ENCODE measurements at regions not wholly inside any gene's neighbourhood (a gene's known extent, or its start where the extent isn't known, plus 50 kb on each side); places are given as distances from the start of the nearest gene placed in this dataset.

DNA sequence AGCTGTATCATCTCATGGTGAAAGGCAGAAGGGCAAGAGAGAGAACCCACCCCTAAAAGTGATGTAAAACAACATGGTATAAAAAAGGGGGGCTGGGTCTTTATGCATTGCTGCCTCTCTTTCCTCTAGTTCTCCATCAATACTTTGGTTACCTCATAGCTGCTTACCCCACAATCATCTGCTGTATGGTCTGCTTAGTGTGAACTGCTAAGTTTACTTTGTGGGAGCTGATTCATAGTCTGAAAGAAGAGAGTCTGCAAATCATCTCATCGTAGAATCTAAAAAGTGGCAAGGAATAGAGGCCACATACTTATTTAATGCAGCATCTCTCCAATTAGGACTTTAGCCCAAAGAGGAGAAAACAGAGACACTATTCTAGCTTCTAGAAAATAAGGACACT lies 546.8 kb downstream of the GBE1 start:
- no peak for DNase-seq (ENCODE audit: low read depth)
- H3K36me3 ChIP-seq (ENCODE audit: control insufficient read depth, insufficient read depth, low read length): no peaks in the 10 kb centered on the region
- H3K27me3 ChIP-seq (ENCODE audit: control insufficient read depth, insufficient read depth, low read length): no peaks in the 10 kb centered on the region
- TF ChIP-seq, protein P1, sequence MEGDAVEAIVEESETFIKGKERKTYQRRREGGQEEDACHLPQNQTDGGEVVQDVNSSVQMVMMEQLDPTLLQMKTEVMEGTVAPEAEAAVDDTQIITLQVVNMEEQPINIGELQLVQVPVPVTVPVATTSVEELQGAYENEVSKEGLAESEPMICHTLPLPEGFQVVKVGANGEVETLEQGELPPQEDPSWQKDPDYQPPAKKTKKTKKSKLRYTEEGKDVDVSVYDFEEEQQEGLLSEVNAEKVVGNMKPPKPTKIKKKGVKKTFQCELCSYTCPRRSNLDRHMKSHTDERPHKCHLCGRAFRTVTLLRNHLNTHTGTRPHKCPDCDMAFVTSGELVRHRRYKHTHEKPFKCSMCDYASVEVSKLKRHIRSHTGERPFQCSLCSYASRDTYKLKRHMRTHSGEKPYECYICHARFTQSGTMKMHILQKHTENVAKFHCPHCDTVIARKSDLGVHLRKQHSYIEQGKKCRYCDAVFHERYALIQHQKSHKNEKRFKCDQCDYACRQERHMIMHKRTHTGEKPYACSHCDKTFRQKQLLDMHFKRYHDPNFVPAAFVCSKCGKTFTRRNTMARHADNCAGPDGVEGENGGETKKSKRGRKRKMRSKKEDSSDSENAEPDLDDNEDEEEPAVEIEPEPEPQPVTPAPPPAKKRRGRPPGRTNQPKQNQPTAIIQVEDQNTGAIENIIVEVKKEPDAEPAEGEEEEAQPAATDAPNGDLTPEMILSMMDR (IDR thresholded peaks at IDR 0.05; ENCODE audit: insufficient read depth, low read length, poor library complexity, severe bottlenecking): no peak
- no peak overlapping the region for H3K4me3 ChIP-seq (ENCODE audit: low read depth, low read length)

DNA sequence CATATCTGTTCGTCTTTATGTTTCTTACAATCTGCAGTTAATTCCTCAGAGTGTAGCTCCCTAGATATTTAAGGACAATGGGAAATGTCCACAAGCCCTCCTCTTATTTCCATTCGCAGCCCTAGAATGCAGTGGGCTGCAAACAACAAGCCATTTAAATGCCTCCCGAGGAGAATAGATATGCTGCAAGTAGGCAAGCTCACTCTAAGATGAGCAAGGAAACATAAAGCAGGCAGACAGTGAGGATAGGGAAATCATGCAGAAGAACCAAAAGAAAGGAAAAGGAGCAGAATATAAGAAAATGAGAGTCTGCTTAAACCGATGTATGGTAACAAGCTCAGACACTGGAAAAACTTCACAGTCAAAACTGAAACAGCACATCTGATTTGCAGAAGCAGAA lies 561.9 kb downstream of the GBE1 start:
- Histone ChIP-seq H3K4me3 (ENCODE audit: low read depth, low read length) (no peak overlapping the region), H3K27me3 (ENCODE audit: control insufficient read depth, insufficient read depth, low read length) (no peaks in the 10 kb centered on the region), H3K36me3 (ENCODE audit: control insufficient read depth, insufficient read depth, low read length) (no peaks in the 10 kb centered on the region)
- no peak for DNase-seq (ENCODE audit: low read depth)
- TF ChIP-seq, protein P1 (IDR thresholded peaks at IDR 0.05; ENCODE audit: insufficient read depth, low read length, poor library complexity, severe bottlenecking): no peak

DNA sequence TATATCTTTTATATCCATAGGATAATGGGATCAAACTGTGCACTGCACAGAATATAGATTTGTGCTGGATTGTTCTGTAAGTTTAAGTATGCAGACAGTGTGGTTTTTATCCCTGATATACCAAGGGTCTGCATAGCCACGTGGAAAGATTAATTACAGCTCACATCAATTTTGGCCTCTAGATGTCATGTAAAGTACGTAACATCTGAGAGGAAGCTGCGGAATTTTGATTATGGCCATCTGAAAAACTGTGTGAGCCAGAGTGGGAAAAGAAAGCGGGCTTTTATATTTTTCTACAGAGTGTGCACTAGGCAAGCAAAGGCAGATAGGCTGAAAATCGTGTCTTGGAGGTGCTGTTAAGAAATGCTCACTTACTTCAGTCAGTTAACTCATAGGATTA lies 562.7 kb downstream of the GBE1 start:
- TF ChIP-seq, protein P1 (IDR thresholded peaks at IDR 0.05; ENCODE audit: insufficient read depth, low read length, poor library complexity, severe bottlenecking): no peak
- H3K27me3 ChIP-seq (ENCODE audit: control insufficient read depth, insufficient read depth, low read length): no peaks in the 10 kb centered on the region
- DNase-seq (ENCODE audit: low read depth): no peak
- H3K36me3 ChIP-seq (ENCODE audit: control insufficient read depth, insufficient read depth, low read length): no peaks in the 10 kb centered on the region
- no peak overlapping the region for H3K4me3 ChIP-seq (ENCODE audit: low read depth, low read length)

DNA sequence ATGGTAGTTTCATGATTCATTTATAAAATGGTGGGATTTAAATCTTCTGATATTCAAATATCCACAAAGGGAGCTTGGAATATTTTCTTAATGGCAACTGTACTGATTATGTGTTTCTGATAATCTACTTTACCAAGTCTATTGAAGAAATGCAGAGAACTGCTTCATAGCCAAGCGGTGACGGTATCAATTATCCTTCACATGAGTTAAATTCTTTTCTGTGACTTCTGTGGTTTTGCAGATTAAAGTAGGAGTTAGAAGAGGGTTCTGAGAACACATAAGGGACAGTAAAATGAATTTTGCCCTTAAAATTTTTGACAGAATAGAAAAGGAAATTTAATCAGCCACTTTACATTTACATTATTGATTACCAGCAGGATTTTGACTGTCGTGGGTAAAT lies 563.2 kb downstream of the GBE1 start:
- no peaks in the 10 kb centered on the region for H3K27me3 ChIP-seq (ENCODE audit: control insufficient read depth, insufficient read depth, low read length)
- DNase-seq (ENCODE audit: low read depth): no peak
- H3K4me3 ChIP-seq (ENCODE audit: low read depth, low read length): no peak overlapping the region
- TF ChIP-seq, protein P1 (IDR thresholded peaks at IDR 0.05; ENCODE audit: insufficient read depth, low read length, poor library complexity, severe bottlenecking): no peak
- H3K36me3 ChIP-seq (ENCODE audit: control insufficient read depth, insufficient read depth, low read length): no peaks in the 10 kb centered on the region

DNA sequence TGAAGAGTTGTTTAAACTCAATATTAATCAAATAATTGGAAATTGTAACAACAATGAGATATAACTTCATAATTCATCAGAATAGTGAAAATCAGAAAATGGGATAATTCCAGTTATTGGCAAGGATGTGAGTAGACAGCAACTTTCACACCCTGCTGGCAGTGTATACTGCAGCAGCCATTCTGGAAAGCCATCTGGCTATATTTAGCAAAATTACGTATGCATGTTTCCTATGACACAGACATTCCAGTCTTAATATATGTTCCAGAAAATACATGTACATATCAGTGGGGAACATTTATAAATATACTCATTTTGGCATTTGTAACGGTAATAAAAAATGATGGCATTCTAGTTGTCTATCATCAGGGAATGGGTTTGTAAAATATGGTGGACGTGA lies 564.1 kb downstream of the GBE1 start:
- Histone ChIP-seq H3K4me3 (ENCODE audit: low read depth, low read length) (no peak overlapping the region), H3K27me3 (ENCODE audit: control insufficient read depth, insufficient read depth, low read length) (no peaks in the 10 kb centered on the region), H3K36me3 (ENCODE audit: control insufficient read depth, insufficient read depth, low read length) (no peaks in the 10 kb centered on the region)
- TF ChIP-seq, protein P1 (IDR thresholded peaks at IDR 0.05; ENCODE audit: insufficient read depth, low read length, poor library complexity, severe bottlenecking): no peak
- no peak for DNase-seq (ENCODE audit: low read depth)

DNA sequence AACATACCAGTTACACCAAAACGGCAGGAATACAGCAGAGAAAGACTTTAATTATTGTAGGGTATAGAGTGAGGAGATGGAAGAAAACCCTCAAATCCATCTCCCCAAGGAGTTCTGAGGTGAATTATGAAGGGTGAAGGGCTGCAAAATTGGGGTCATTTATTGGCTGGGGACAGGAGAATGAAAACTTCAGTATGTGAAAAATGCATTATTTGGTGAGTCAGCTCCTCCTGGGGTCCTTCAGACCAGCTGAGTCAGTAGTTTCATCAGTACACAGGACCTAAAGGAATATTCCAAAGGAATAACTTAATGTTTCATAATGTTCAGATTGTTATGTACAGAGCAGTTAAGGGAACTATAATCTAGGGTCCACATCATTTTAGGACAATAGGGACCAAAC lies 566.0 kb downstream of the GBE1 start:
- no peaks in the 10 kb centered on the region for H3K36me3 ChIP-seq (ENCODE audit: control insufficient read depth, insufficient read depth, low read length)
- no peaks in the 10 kb centered on the region for H3K27me3 ChIP-seq (ENCODE audit: control insufficient read depth, insufficient read depth, low read length)
- DNase-seq (ENCODE audit: low read depth): no peak
- TF ChIP-seq, protein P1 (IDR thresholded peaks at IDR 0.05; ENCODE audit: insufficient read depth, low read length, poor library complexity, severe bottlenecking): no peak
- H3K4me3 ChIP-seq (ENCODE audit: low read depth, low read length): no peak overlapping the region

Measured in kidney epithelial cell (primary cell).